PC-3 (cell line): ENCODE measurements at regions not wholly inside any gene's neighbourhood (a gene's known extent, or its start where the extent isn't known, plus 50 kb on each side); places are given as distances from the start of the nearest gene placed in this dataset.
"Not testable (repeated sequence)": the region's sequence is repeated elsewhere in the genome, so short reads cannot be mapped to it uniquely, and the experiment has no call there.

ENCODE experiments used
- ATAC-seq: fragments of 200-7000 bp; cut with Tn5 transposase; 2 replicates; pipeline ENCODE4 v1.9.1; 2020; ENCODE audit warnings: mild to moderate bottlenecking, moderate library complexity
- BruUV-seq: library from RNA; stranded (reverse); fragments of 400-500 nt; replicated peaks from 2 replicates; lab custom pipeline; 2021; lab: Mats Ljungman, UMichigan
- CTCF ChIA-PET: fragments of 300-600 bp; sonication (Branson Sonifier 250); formaldehyde crosslinking; loops from one replicate; lab custom pipeline; 2022; ENCODE audit warnings: antibody characterized with exemption; lab: Charles Lee
- POLR2A ChIA-PET: fragments of 300-600 bp; sonication (Branson Sonifier 250); formaldehyde crosslinking; loops from one replicate; lab custom pipeline; 2022; ENCODE audit warnings: antibody characterized with exemption; ENCODE audit not compliant: unreplicated experiment; lab: Charles Lee
- DNase-seq: peaks from one replicate; pipeline ENCODE4 v3.0.0-alpha.2; 2015
- H2AFZ ChIP-seq: fragments of 300-600 bp; sonication (generic); 2 replicates; pipeline ENCODE4 v1.6.0; 2016; ENCODE audit warnings: antibody characterized with exemption, low read length
- H3F3A ChIP-seq: fragments of 300-600 bp; sonication (generic); one replicate; pipeline ENCODE4 v1.6.0; 2017; ENCODE audit warnings: antibody characterized with exemption, low read length, control low read depth, mild to moderate bottlenecking; ENCODE audit not compliant: unreplicated experiment
- H3K27ac ChIP-seq: fragments of 300-600 bp; sonication (generic); 2 replicates; pipeline ENCODE4 v1.5.1; 2016; ENCODE audit warnings: mild to moderate bottlenecking, low read length
- H3K27me3 ChIP-seq: fragments of 300-600 bp; sonication (generic); 2 replicates; pipeline ENCODE4 v1.6.1; 2016; ENCODE audit warnings: low read length, mixed read lengths
- H3K36me3 ChIP-seq: fragments of 300-600 bp; sonication (generic); 2 replicates; pipeline ENCODE4 v1.6.1; 2016; ENCODE audit warnings: low read depth, mixed run types, low read length, mixed read lengths
- H3K4me1 ChIP-seq: fragments of 300-600 bp; sonication (generic); 2 replicates; pipeline ENCODE4 v1.5.1; 2016; ENCODE audit warnings: low read length; ENCODE audit not compliant: insufficient read depth
- H3K4me2 ChIP-seq: fragments of 300-600 bp; sonication (generic); 2 replicates; pipeline ENCODE4 v1.6.0; 2016; ENCODE audit warnings: low read length
- H3K4me3 ChIP-seq: fragments of 300-600 bp; sonication (generic); 2 replicates; pipeline ENCODE4 v1.5.1; 2016; ENCODE audit warnings: mild to moderate bottlenecking, low read length, mixed read lengths
- H3K79me2 ChIP-seq: fragments of 300-600 bp; sonication (generic); 2 replicates; pipeline ENCODE4 v1.6.1; 2017; ENCODE audit warnings: low read length, mixed read lengths
- H3K9ac ChIP-seq: fragments of 300-600 bp; sonication (generic); 2 replicates; pipeline ENCODE4 v1.6.0; 2016; ENCODE audit warnings: mild to moderate bottlenecking, low read length
- H3K9me2 ChIP-seq: fragments of 300-600 bp; sonication (generic); replicated peaks from 2 replicates; pipeline ENCODE4 v1.6.1; 2016; ENCODE audit warnings: mixed run types, low read length, mixed read lengths
- H3K9me3 ChIP-seq: fragments of 300-600 bp; sonication (generic); 2 replicates; pipeline ENCODE4 v1.6.1; 2016; ENCODE audit warnings: low read length, mixed read lengths
- H4K20me1 ChIP-seq: fragments of 300-600 bp; sonication (generic); 2 replicates; pipeline ENCODE4 v1.6.1; 2016; ENCODE audit warnings: low read length, mixed read lengths
- EZH2 ChIP-seq: fragments of 300-600 bp; sonication (generic); IDR thresholded peaks from one replicate; pipeline ENCODE4 v1.6.1; 2017; ENCODE audit warnings: antibody characterized with exemption, mild to moderate bottlenecking, low read length; ENCODE audit not compliant: unreplicated experiment
- EZH2phosphoT487 ChIP-seq: fragments of 300-600 bp; sonication (generic); IDR thresholded peaks from 2 replicates; pipeline ENCODE4 v1.6.1; 2018; ENCODE audit warnings: mild to moderate bottlenecking, antibody characterized with exemption, low read length, borderline replicate concordance
- intact Hi-C: fragments of 100-400 bp; cut with micrococcal nuclease; formaldehyde crosslinking; loops from 2 replicates; pipeline ENCODE4 v1.9.0; 2023
- TF ChIP-seq, protein P1 (sequence below): fragments of 300-600 bp; sonication (generic); conservative IDR thresholded peaks from 2 replicates; pipeline ENCODE4 v1.5.1; 2017; ENCODE audit warnings: antibody characterized with exemption, low read depth, mild to moderate bottlenecking, low read length

DNA sequence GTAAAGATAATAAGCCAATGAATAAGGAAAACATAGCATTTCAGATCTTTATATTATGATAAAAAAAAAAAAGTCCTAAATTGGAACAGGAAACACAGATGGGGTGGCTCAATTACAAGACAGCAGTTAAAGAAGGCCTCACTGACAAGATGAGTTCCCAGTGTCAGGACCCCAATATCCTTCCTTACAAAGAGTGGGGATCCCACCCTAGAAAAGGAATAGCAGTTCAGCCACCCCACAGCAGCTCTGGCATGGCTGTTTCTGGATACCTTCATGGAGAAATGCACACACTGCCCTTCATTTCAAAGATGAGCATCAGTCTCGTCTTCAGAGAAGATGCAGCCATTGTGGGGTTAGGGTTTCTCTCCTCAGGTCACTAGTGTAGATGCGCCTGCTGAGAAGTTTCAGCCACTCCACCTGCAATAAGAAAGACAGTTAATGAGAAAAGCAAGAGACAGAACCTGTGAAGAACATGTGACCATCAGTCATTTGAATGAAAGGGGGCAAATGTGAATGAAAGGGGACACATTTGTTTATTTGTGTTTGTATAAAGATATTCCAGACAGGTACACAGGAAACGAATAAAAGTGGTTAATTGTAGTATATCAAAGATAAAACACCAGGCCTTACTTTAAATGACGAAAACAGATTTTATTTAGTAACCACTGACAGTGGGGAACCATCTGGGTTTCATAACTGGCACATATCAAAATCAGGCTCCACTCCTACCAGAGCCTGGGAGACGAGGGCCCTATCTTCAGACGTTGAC is 121.3 kb upstream of the PRSS16 start:
- H2AFZ ChIP-seq, result peak overlapping the region; percentile 72
- peaks cover 14% of the 10 kb centered on the region; the same call in 1 of the 2 replicates for H3K36me3 ChIP-seq
- POLR2A ChIA-PET, result interaction anchor here (1.1 kb wide), 1 partner anchor 21 kb away, joined by 5 read pairs; a partner anchor contains a TSS
- H3K9me2 ChIP-seq, result no peaks in the 10 kb centered on the region
- ATAC-seq, result no peak
- H4K20me1 ChIP-seq, result no peaks in the 10 kb centered on the region
- no peaks in the 10 kb centered on the region for H3K9me3 ChIP-seq
- no peaks in the 10 kb centered on the region for H3K27me3 ChIP-seq
- no TSS peak for BruUV-seq
- H3K79me2 ChIP-seq, result peaks cover 24% of the 10 kb centered on the region
- no peak for DNase-seq
- peaks cover 32% of the 10 kb centered on the region for H3K4me1 ChIP-seq
- H3K4me3 ChIP-seq, result peak overlapping the region; percentile 59; the same call in 1 of the 2 replicates
- TF ChIP-seq EZH2 (no peak), EZH2phosphoT487 (no peak)
- TF ChIP-seq, protein P1, sequence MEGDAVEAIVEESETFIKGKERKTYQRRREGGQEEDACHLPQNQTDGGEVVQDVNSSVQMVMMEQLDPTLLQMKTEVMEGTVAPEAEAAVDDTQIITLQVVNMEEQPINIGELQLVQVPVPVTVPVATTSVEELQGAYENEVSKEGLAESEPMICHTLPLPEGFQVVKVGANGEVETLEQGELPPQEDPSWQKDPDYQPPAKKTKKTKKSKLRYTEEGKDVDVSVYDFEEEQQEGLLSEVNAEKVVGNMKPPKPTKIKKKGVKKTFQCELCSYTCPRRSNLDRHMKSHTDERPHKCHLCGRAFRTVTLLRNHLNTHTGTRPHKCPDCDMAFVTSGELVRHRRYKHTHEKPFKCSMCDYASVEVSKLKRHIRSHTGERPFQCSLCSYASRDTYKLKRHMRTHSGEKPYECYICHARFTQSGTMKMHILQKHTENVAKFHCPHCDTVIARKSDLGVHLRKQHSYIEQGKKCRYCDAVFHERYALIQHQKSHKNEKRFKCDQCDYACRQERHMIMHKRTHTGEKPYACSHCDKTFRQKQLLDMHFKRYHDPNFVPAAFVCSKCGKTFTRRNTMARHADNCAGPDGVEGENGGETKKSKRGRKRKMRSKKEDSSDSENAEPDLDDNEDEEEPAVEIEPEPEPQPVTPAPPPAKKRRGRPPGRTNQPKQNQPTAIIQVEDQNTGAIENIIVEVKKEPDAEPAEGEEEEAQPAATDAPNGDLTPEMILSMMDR, result no peak
- intact Hi-C loops, result no loop called here
- no peak overlapping the region for H3K27ac ChIP-seq
- CTCF ChIA-PET, result interaction anchor here (0.6 to 1.1 kb wide), 5 partner anchors 21 to 646 kb away, joined by 3 to 5 read pairs (median 5); a partner anchor contains a TSS
- H3K4me2 ChIP-seq, result peak overlapping the region; percentile 80
- no peaks in the 10 kb centered on the region for H3F3A ChIP-seq
- no peak overlapping the region for H3K9ac ChIP-seq

DNA sequence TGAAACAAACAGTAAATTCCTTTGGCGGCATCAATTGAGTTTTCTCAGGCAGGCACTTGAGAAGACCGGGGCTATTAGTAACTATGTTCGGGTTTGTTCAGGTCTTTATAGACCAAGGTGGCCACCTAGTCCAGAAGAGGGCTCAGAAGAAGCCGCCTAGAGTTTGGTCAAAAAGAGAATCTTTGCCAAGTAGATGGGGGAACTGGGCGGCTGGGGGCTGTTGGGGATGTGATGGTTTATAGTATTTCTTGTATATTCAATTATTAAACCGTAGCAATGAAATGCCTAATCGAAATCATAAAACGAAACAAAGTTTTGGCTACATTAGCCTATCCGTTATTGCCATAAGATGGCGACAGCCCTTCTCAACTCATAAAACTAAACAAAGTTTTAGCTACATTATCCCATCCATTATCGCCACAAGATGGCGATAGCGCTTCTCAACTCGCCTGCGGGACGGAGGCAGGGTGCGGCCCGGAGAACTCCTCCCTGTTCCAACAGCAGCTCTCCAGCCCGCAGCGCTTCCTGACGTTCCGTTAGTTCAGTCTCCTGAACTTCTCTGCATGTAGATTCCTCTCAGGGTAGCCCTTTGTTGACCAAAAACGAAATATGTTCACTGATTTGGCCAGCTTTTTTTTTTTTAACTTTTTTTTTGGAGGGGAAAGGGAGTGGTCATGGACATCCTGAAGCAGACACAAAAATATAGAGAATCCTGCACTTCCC is 120.5 kb upstream of the PRSS16 start:
- Histone ChIP-seq H3K9ac (peak overlapping the region; percentile 38), H4K20me1 (no peaks in the 10 kb centered on the region), H3K36me3 (peaks cover 14% of the 10 kb centered on the region; the same call in 1 of the 2 replicates), H3K27me3 (no peaks in the 10 kb centered on the region), H3K9me2 (no peaks in the 10 kb centered on the region), H3K79me2 (peaks cover 25% of the 10 kb centered on the region), H3K4me1 (peaks cover 30% of the 10 kb centered on the region), H3K9me3 (no peaks in the 10 kb centered on the region), H2AFZ (peak overlapping the region; percentile 72), H3K4me2 (peak overlapping the region; percentile 80), H3K4me3 (peak overlapping the region; percentile 59), H3F3A (peaks cover 1% of the 10 kb centered on the region), H3K27ac (no peak overlapping the region)
- ChIA-PET POLR2A (interaction anchor here (0.5 to 1.1 kb wide), 3 partner anchors 20 to 1107 kb away, joined by 3 to 14 read pairs (median 5); a partner anchor contains a TSS), CTCF (interaction anchor here (0.6 to 1.1 kb wide), 7 partner anchors 20 to 767 kb away, joined by 3 to 8 read pairs (median 5); a partner anchor contains a TSS)
- TF ChIP-seq, protein P1, result peak; percentile 92
- TF ChIP-seq EZH2 (no peak), EZH2phosphoT487 (no peak)
- peak; percentile 83 for ATAC-seq
- DNase-seq, result peak; percentile 95
- intact Hi-C loops, result loop anchor here (1.0 kb wide), 1 partner anchor 30 kb away; no protein-coding TSS in a partner anchor
- no TSS peak for BruUV-seq

DNA sequence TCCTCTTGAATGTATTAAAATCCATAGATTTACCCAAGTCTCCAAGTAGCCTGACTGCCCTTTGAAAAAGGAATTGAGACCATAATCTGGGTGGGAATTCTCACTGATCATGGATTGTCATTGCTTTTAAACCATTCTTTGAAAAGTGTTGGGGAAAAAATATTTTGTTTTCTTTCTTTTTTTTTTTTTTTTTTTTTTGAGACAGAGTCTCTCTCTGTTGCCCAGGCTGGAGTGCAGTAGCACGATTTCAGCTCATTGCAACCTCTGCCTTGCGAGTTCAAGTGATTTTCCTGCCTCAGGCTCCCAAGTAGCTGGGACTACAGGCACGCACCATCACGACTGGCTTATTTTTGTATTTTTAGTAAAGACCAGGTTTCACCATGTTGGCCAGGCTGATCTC is 119.6 kb upstream of the PRSS16 start:
- H3K9me2 ChIP-seq, H3K27ac ChIP-seq, H4K20me1 ChIP-seq, BruUV-seq, CTCF ChIA-PET, H3K36me3 ChIP-seq, H3F3A ChIP-seq, ATAC-seq, POLR2A ChIA-PET, H3K9me3 ChIP-seq, DNase-seq, H2AFZ ChIP-seq, H3K27me3 ChIP-seq: not testable (repeated sequence)
- peak overlapping the region; percentile 59; the same call in 1 of the 2 replicates for H3K4me3 ChIP-seq
- peaks cover 25% of the 10 kb centered on the region for H3K79me2 ChIP-seq
- peaks cover 30% of the 10 kb centered on the region for H3K4me1 ChIP-seq
- H3K4me2 ChIP-seq, result peak overlapping the region; percentile 80; the same call in 1 of the 2 replicates
- H3K9ac ChIP-seq, result peak overlapping the region; percentile 38; the same call in 1 of the 2 replicates
- intact Hi-C loops, result loop anchor here (1.0 kb wide), 1 partner anchor 29 kb away; no protein-coding TSS in a partner anchor
